ENCODE measurements at regions not wholly inside any gene's neighbourhood (a gene's known extent, or its start where the extent isn't known, plus 50 kb on each side); places are given as distances from the start of the nearest gene placed in this dataset.

- peak in 1 of 2 donors; percentile 59 for DNase-seq (ENCODE audit: low spot score in 2 of 2)
- no peak for FAIRE-seq
Observed at GRCh38 chr10:75294866-75295701, 59.3 kb upstream of the COMTD1 start.

GRCh38 chr10:75294518-75294865 lies 58.7 kb upstream of the COMTD1 start:
- no peak for DNase-seq (ENCODE audit: low spot score in 2 of 2)
- no peak for FAIRE-seq

GRCh38 chr10:75294031-75294437 lies 58.3 kb upstream of the COMTD1 start:
- DNase-seq (ENCODE audit: low spot score in 2 of 2) (no peak), FAIRE-seq (no peak)

GRCh38 chr10:75293446-75293820 lies 57.7 kb upstream of the COMTD1 start:
- FAIRE-seq (no peak), DNase-seq (ENCODE audit: low spot score in 2 of 2) (no peak)

GRCh38 chr10:75292794-75293445 lies 57.2 kb upstream of the COMTD1 start:
- FAIRE-seq (no peak), DNase-seq (ENCODE audit: low spot score in 2 of 2) (no peak)

- DNase-seq (ENCODE audit: low spot score in 2 of 2) (no peak), FAIRE-seq (no peak)
Observed at GRCh38 chr10:75291805-75292204, 56.0 kb upstream of the COMTD1 start.

- no peak for DNase-seq (ENCODE audit: low spot score in 2 of 2)
- FAIRE-seq = no peak
Observed at GRCh38 chr10:75288140-75288711, 52.5 kb upstream of the COMTD1 start.

- FAIRE-seq = no peak
- DNase-seq (ENCODE audit: low spot score in 2 of 2) = no peak
Observed at GRCh38 chr10:75287697-75288096, 51.9 kb upstream of the COMTD1 start.

GRCh38 chr10:75286901-75287300 lies 51.1 kb upstream of the COMTD1 start:
- FAIRE-seq (no peak), DNase-seq (ENCODE audit: low spot score in 2 of 2) (no peak)

Measured in frontal cortex (tissue), 3 donors.